ENCODE measurements at regions not wholly inside any gene's neighbourhood (a gene's known extent, or its start where the extent isn't known, plus 50 kb on each side); places are given as distances from the start of the nearest gene placed in this dataset.

DNA sequence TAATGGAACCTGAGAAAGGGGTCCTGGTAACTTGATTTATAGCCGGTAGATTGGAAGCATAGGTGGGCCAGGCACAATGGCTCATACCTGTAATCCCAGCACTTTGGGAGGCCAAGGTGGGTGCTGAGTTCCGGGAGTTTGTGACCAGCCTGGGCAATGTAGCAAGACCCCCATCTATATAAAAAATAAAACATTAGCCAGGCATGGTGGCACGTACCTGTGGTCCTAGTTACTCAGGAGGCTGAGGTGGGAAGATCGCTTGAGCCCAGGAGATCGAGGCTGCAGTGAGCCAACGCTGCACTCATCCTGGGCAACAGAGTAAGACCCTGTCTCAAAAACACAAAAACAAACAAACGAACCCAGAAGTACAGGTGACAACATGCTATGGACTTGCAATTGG lies 76.5 kb downstream of the ZNF281 start:
- Histone ChIP-seq H3K4me3 (no peak overlapping the region), H4K20me1 (replicated peaks; ENCODE audit: control insufficient read depth, insufficient read depth, low read length) (peaks cover 7% of the 10 kb centered on the region), H3K79me2 (ENCODE audit: control insufficient read depth, insufficient read depth, low read length) (no peaks in the 10 kb centered on the region), H2AFZ (ENCODE audit: low read depth, low read length) (no peak overlapping the region), H3K4me1 (replicated peaks in 1 of 2; ENCODE audit: control insufficient read depth in 2 of 2, insufficient read depth in 2 of 2, low read length in 2 of 2) (no peaks in the 10 kb centered on the region), H3K9me3 (replicated peaks; ENCODE audit: control insufficient read depth, insufficient read depth, low read depth, low read length) (no peaks in the 10 kb centered on the region), H3K27ac (ENCODE audit: extremely low read depth, low read depth, low read length) (no peak overlapping the region), H3K9me1 (ENCODE audit: control insufficient read depth, insufficient read depth, low read length) (no peaks in the 10 kb centered on the region), H3K27me3 (ENCODE audit: control insufficient read depth in 2 of 2, insufficient read depth in 2 of 2, low read length in 2 of 2) (peaks cover 21 to 36% of the 10 kb centered on the region in 2 experiments), H3K9ac (ENCODE audit: insufficient read depth in 1 of 2, low read depth in 2 of 2, low read length in 2 of 2) (no peak overlapping the region), H3K36me3 (ENCODE audit: control insufficient read depth, insufficient read depth, low read length) (no peaks in the 10 kb centered on the region), H3K4me2 (ENCODE audit: insufficient read depth, low read length) (no peak overlapping the region)
- in situ Hi-C loops (cut with MboI) (no loop called here), intact Hi-C loops (cut with micrococcal nuclease) (no loop called here)
- CTCF ChIA-PET (ENCODE audit: low intra/inter-chr PET ratio): no interaction called here
- ATAC-seq (no peak), FAIRE-seq (no peak), DNase-seq (ENCODE audit: extremely low read depth in 1 of 4, low spot score in 3 of 4) (no peak)
- no TSS peak for BruUV-seq (replicated peaks)
- POLR2A ChIA-PET: interaction anchor here (0.7 kb wide), 1 partner anchor 21 kb away, joined by 3 read pairs; no protein-coding TSS in a partner anchor
- 0% methylated on average over 7 of the region's 7 CpGs for WGBS (ENCODE audit: insufficient coverage, low coverage, missing lambda C conversion rate)
- TF ChIP-seq ZNF324 (CRISPR knock-in tag; IDR thresholded peaks at IDR 0.05) (no peak), CBX3 (IDR thresholded peaks at IDR 0.05; ENCODE audit: borderline replicate concordance in 1 of 2, low read length in 2 of 2) (no peak), RFX1 (IDR thresholded peaks at IDR 0.05) (no peak), HSF4 (CRISPR knock-in tag; IDR thresholded peaks at IDR 0.05; ENCODE audit: borderline replicate concordance) (no peak), ZNF436 (CRISPR knock-in tag; IDR thresholded peaks at IDR 0.05) (no peak), RCOR1 (IDR thresholded peaks at IDR 0.05; ENCODE audit: borderline replicate concordance in 1 of 2, low read depth in 2 of 2, low read length in 2 of 2) (no peak), ZBTB11 (CRISPR knock-in tag; IDR thresholded peaks at IDR 0.05) (no peak), HDAC8 (tag; IDR thresholded peaks at IDR 0.05) (no peak), ZNF431 (CRISPR knock-in tag; IDR thresholded peaks at IDR 0.05) (no peak), ERF (CRISPR knock-in tag; IDR thresholded peaks at IDR 0.05) (no peak), ASH1L (IDR thresholded peaks at IDR 0.05; ENCODE audit: borderline replicate concordance, low read depth, partially characterized antibody) (no peak), XRCC3 (IDR thresholded peaks at IDR 0.05) (no peak), KLF1 (tag; IDR thresholded peaks at IDR 0.05) (no peak), ZNF280A (IDR thresholded peaks at IDR 0.05; ENCODE audit: low read depth, partially characterized antibody) (no peak)
- TF ChIP-seq, protein P1, sequence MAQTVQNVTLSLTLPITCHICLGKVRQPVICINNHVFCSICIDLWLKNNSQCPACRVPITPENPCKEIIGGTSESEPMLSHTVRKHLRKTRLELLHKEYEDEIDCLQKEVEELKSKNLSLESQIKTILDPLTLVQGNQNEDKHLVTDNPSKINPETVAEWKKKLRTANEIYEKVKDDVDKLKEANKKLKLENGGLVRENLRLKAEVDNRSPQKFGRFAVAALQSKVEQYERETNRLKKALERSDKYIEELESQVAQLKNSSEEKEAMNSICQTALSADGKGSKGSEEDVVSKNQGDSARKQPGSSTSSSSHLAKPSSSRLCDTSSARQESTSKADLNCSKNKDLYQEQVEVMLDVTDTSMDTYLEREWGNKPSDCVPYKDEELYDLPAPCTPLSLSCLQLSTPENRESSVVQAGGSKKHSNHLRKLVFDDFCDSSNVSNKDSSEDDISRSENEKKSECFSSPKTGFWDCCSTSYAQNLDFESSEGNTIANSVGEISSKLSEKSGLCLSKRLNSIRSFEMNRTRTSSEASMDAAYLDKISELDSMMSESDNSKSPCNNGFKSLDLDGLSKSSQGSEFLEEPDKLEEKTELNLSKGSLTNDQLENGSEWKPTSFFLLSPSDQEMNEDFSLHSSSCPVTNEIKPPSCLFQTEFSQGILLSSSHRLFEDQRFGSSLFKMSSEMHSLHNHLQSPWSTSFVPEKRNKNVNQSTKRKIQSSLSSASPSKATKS (CRISPR knock-in tag; IDR thresholded peaks at IDR 0.05): no peak
